ENCODE measurements at regions not wholly inside any gene's neighbourhood (a gene's known extent, or its start where the extent isn't known, plus 50 kb on each side); places are given as distances from the start of the nearest gene placed in this dataset.

DNA sequence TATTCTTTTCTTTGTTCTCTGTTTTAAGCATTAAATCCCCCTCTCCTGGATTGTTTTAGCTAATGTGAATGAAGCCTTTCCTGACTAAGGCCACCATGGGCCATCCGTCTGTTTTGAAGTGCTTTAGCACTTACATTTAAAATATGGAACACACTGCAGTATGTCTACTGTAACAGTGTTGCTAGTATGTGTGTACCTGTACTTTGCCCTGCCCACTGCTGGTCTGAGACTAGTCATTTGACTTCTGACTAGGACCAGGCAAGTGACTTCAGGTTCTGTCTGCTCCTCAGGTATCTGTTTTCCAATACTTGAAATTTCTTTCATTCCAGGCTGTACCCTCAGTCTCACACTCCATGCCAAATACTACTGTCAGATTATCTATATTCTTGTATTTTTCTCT is 120.1 kb upstream of the TSPAN8 start:
- TF ChIP-seq POLR2AphosphoS5 (IDR thresholded peaks at IDR 0.05) (no peak), POLR2A (IDR thresholded peaks at IDR 0.05) (no peak)
- TF ChIP-seq, protein P1, sequence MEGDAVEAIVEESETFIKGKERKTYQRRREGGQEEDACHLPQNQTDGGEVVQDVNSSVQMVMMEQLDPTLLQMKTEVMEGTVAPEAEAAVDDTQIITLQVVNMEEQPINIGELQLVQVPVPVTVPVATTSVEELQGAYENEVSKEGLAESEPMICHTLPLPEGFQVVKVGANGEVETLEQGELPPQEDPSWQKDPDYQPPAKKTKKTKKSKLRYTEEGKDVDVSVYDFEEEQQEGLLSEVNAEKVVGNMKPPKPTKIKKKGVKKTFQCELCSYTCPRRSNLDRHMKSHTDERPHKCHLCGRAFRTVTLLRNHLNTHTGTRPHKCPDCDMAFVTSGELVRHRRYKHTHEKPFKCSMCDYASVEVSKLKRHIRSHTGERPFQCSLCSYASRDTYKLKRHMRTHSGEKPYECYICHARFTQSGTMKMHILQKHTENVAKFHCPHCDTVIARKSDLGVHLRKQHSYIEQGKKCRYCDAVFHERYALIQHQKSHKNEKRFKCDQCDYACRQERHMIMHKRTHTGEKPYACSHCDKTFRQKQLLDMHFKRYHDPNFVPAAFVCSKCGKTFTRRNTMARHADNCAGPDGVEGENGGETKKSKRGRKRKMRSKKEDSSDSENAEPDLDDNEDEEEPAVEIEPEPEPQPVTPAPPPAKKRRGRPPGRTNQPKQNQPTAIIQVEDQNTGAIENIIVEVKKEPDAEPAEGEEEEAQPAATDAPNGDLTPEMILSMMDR (IDR thresholded peaks at IDR 0.05) = no peak
